ENCODE measurements at regions not wholly inside any gene's neighbourhood (a gene's known extent, or its start where the extent isn't known, plus 50 kb on each side); places are given as distances from the start of the nearest gene placed in this dataset.

- TF ChIP-seq BCL6 (CRISPR knock-in tag; IDR thresholded peaks at IDR 0.05) = no peak
Observed at GRCh38 chr21:31445137-31445536, 101.1 kb upstream of the TIAM1 start (continued).

GRCh38 chr21:31443736-31444521 is 99.9 kb upstream of the TIAM1 start:
- POLR2A ChIA-PET = interaction anchor here (0.5 kb wide), 1 partner anchor 165 kb away, joined by 3 read pairs; no protein-coding TSS in a partner anchor
- Histone ChIP-seq H3K36me3 (ENCODE audit: control insufficient read depth, insufficient read depth, low read length) (no peaks in the 10 kb centered on the region), H3K4me2 (ENCODE audit: insufficient read depth, low read length) (no peak overlapping the region), H3K79me2 (ENCODE audit: control insufficient read depth, insufficient read depth, low read length) (no peaks in the 10 kb centered on the region), H3K9ac (ENCODE audit: insufficient read depth in 1 of 2, low read depth in 2 of 2, low read length in 2 of 2) (no peak overlapping the region), H3K4me1 (replicated peaks in 1 of 2; ENCODE audit: control insufficient read depth in 2 of 2, insufficient read depth in 2 of 2, low read length in 2 of 2) (no peaks in the 10 kb centered on the region), H2AFZ (ENCODE audit: low read depth, low read length) (no peak overlapping the region), H3K9me3 (replicated peaks; ENCODE audit: control insufficient read depth, insufficient read depth, low read depth, low read length) (no peaks in the 10 kb centered on the region), H3K27me3 (ENCODE audit: control insufficient read depth in 2 of 2, insufficient read depth in 2 of 2, low read length in 2 of 2) (no peaks in the 10 kb centered on the region), H3K9me1 (ENCODE audit: control insufficient read depth, insufficient read depth, low read length) (no peaks in the 10 kb centered on the region), H3K4me3 (no peak overlapping the region), H4K20me1 (replicated peaks; ENCODE audit: control insufficient read depth, insufficient read depth, low read length) (no peaks in the 10 kb centered on the region), H3K27ac (ENCODE audit: extremely low read depth, low read depth, low read length) (no peak overlapping the region)
- ATAC-seq (no peak), FAIRE-seq (no peak), DNase-seq (ENCODE audit: extremely low read depth in 1 of 4, low spot score in 3 of 4) (no peak)
- 2% methylated on average over 8 of the region's 8 CpGs for WGBS (ENCODE audit: insufficient coverage, low coverage, missing lambda C conversion rate)
- CTCF ChIA-PET (ENCODE audit: low intra/inter-chr PET ratio) = no interaction called here
- BruUV-seq (replicated peaks) = no TSS peak
- intact Hi-C loops (cut with micrococcal nuclease) (no loop called here), in situ Hi-C loops (cut with MboI) (no loop called here)
- TF ChIP-seq CTBP1 (IDR thresholded peaks at IDR 0.05; ENCODE audit: borderline replicate concordance) (no peak), THAP12 (CRISPR knock-in tag; IDR thresholded peaks at IDR 0.05) (no peak), CHD4 (IDR thresholded peaks at IDR 0.05; ENCODE audit: insufficient read depth, insufficient replicate concordance, low read depth, low read length, poor library complexity, severe bottlenecking) (no peak)
